A673 (cell line): ENCODE measurements at regions not wholly inside any gene's neighbourhood (a gene's known extent, or its start where the extent isn't known, plus 50 kb on each side); places are given as distances from the start of the nearest gene placed in this dataset.

Source experiments
- BruUV-seq: library from RNA; stranded (reverse); fragments of 400-500 nt; replicated peaks from 2 replicates; lab custom pipeline; 2021; lab: Mats Ljungman, UMichigan
- CTCF ChIA-PET: fragments of 300-600 bp; sonication (Branson Sonifier 250); formaldehyde crosslinking; loops from one replicate; lab custom pipeline; 2022; ENCODE audit warnings: antibody characterized with exemption; lab: Charles Lee
- POLR2A ChIA-PET: fragments of 300-600 bp; sonication (Branson Sonifier 250); formaldehyde crosslinking; loops from one replicate; lab custom pipeline; 2022; ENCODE audit warnings: antibody characterized with exemption; ENCODE audit not compliant: low non-redundant PET; lab: Charles Lee
- DNase-seq: peaks from one replicate; pipeline ENCODE4 v3.0.0-alpha.2; 2015; ENCODE audit warnings: low spot score
- H3K27ac ChIP-seq: fragments of 200-600 bp; sonication (generic); 2 replicates; pipeline ENCODE4 v1.5.1; 2016; ENCODE audit warnings: mixed run types, low read depth, mild to moderate bottlenecking, mixed read lengths, antibody characterized with exemption, low read length; ENCODE audit not compliant: poor library complexity, severe bottlenecking
- H3K27me3 ChIP-seq: fragments of 200-600 bp; sonication (generic); replicated peaks from 2 replicates; pipeline ENCODE4 v1.6.1; 2017; ENCODE audit warnings: mixed run types, low read depth, mild to moderate bottlenecking, mixed read lengths, antibody characterized with exemption, low read length; ENCODE audit not compliant: insufficient read depth, poor library complexity
- H3K36me3 ChIP-seq: fragments of 200-600 bp; sonication (generic); 2 replicates; pipeline ENCODE4 v1.6.1; 2016; ENCODE audit warnings: mixed run types, mild to moderate bottlenecking, mixed read lengths, antibody characterized with exemption, low read length; ENCODE audit not compliant: insufficient read depth, poor library complexity, severe bottlenecking
- H3K4me1 ChIP-seq: fragments of 200-600 bp; sonication (generic); 2 replicates; pipeline ENCODE4 v1.6.1; 2017; ENCODE audit warnings: mixed run types, mild to moderate bottlenecking, mixed read lengths, antibody characterized with exemption, low read length; ENCODE audit not compliant: insufficient read depth, poor library complexity, severe bottlenecking
- H3K4me3 ChIP-seq: fragments of 200-600 bp; sonication (generic); 2 replicates; pipeline ENCODE4 v1.5.1; 2016; ENCODE audit warnings: low read depth, mixed run types, mild to moderate bottlenecking, mixed read lengths, low read length; ENCODE audit not compliant: poor library complexity, severe bottlenecking
- H3K9me3 ChIP-seq: fragments of 200-600 bp; sonication (generic); 2 replicates; pipeline ENCODE4 v1.6.1; 2016; ENCODE audit warnings: mixed run types, low read depth, mild to moderate bottlenecking, mixed read lengths, antibody characterized with exemption, low read length; ENCODE audit not compliant: poor library complexity, severe bottlenecking
- EZH2 ChIP-seq: fragments of 200-600 bp; sonication (generic); IDR thresholded peaks from 2 replicates; pipeline ENCODE4 v1.6.1; 2017; ENCODE audit warnings: borderline replicate concordance, low read depth, mild to moderate bottlenecking, mixed read lengths, antibody characterized with exemption, low read length; ENCODE audit not compliant: poor library complexity, severe bottlenecking
- intact Hi-C: fragments of 100-400 bp; cut with micrococcal nuclease; formaldehyde crosslinking; loops from one replicate; pipeline ENCODE4 v1.10.0; 2022; ENCODE audit not compliant: unreplicated experiment
- TF ChIP-seq, protein P1 (sequence below): fragments of 300-800, 200-600 bp; sonication (generic); conservative IDR thresholded peaks from 2 replicates; pipeline ENCODE4 v1.5.1; 2017; ENCODE audit warnings: low read depth, mild to moderate bottlenecking, antibody characterized with exemption, low read length, moderate library complexity, mixed read lengths

DNA sequence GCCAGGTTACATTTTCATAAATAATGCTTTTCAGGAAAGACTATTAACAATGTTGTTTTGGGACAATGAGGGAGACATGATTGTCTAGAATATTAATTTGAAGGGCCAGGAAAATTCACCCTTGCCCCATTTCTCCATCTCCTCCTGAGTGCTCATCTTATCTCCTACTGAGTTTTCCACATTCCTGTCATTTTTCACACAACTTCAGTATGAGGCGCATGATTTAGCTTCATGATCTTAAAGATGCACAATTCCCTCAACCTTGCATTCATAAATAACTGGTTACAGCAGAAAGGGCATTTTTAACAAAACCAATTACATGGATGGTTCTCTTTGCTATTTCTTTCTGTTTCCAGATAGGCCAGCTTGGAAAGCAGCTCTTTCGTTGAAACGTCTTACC, 1699.2 kb upstream of the IGFBP7 start:
- intact Hi-C loops = no loop called here
- H3K36me3 ChIP-seq = no peaks in the 10 kb centered on the region
- H3K4me1 ChIP-seq = no peaks in the 10 kb centered on the region
- ChIA-PET POLR2A (interaction anchor here (0.6 kb wide), 1 partner anchor 384 kb away, joined by 3 read pairs; no protein-coding TSS in a partner anchor), CTCF (no interaction called here)
- no peak overlapping the region for H3K27ac ChIP-seq
- no TSS peak for BruUV-seq
- H3K9me3 ChIP-seq = no peaks in the 10 kb centered on the region
- no peak for DNase-seq
- H3K4me3 ChIP-seq = no peak overlapping the region
- TF ChIP-seq, protein P1, sequence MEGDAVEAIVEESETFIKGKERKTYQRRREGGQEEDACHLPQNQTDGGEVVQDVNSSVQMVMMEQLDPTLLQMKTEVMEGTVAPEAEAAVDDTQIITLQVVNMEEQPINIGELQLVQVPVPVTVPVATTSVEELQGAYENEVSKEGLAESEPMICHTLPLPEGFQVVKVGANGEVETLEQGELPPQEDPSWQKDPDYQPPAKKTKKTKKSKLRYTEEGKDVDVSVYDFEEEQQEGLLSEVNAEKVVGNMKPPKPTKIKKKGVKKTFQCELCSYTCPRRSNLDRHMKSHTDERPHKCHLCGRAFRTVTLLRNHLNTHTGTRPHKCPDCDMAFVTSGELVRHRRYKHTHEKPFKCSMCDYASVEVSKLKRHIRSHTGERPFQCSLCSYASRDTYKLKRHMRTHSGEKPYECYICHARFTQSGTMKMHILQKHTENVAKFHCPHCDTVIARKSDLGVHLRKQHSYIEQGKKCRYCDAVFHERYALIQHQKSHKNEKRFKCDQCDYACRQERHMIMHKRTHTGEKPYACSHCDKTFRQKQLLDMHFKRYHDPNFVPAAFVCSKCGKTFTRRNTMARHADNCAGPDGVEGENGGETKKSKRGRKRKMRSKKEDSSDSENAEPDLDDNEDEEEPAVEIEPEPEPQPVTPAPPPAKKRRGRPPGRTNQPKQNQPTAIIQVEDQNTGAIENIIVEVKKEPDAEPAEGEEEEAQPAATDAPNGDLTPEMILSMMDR = no peak
- TF ChIP-seq EZH2 = no peak
- H3K27me3 ChIP-seq = no peaks in the 10 kb centered on the region

DNA sequence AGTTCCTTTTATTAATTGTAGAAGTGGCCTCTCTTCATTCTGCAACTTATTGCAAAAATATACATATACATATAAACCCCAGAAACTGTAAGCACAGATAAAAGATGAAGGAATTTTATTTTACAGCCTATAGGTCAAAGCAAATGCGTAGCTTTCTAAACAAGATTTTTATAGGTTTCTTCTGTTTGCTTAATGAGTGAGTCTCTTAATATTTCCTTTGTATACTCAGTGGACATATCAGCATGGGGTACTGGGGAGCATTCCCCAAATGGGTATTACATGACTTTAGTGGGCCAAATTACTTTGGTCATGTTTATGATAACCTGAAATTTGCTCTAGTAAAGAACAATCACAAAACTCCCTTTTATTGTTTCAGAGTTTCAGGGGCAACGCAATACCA, 1698.6 kb upstream of the IGFBP7 start:
- no peaks in the 10 kb centered on the region for H3K36me3 ChIP-seq
- POLR2A ChIA-PET = no interaction called here
- intact Hi-C loops = no loop called here
- CTCF ChIA-PET = no interaction called here
- DNase-seq = no peak
- H3K9me3 ChIP-seq = no peaks in the 10 kb centered on the region
- H3K4me1 ChIP-seq = no peaks in the 10 kb centered on the region
- TF ChIP-seq, protein P1 = no peak
- no peak for TF ChIP-seq EZH2
- H3K27me3 ChIP-seq = no peaks in the 10 kb centered on the region
- no peak overlapping the region for H3K27ac ChIP-seq
- no peak overlapping the region for H3K4me3 ChIP-seq
- no TSS peak for BruUV-seq

DNA sequence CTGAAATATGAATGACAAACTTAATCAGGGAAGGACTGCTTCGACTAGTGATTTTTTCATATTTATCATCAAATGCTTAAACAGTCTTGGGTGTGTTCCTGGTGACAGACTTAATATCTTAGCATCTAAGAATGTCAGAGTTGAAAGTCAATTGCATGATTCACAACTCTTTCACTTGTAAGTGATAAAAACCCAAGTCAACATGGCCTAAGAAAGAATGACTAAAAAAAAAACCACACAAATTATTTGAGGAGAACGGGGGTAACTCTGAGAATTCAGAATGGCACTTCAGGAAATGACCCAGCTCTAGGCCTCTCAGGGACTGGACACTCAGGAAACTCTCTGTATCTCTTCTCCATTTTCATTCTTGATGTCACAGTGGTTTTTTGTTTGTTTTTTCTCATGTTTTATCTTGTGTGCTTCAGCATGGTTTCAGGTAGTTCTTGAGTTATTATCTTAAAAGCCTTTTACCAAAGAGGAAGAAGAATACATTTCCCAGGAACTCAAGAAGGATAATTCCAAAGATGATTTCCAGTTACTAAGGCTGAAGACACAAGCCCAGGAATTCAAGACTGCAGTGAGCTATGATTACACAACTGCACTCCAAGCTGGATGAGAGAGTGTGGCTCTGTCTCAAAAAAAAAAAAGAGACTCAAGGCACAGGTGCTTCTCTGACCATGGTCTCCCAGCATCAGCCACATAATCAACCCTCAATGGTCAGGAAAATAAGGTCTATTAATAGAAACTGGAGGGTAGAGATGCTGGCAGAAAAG, 1697.8 kb upstream of the IGFBP7 start:
- no TSS peak for BruUV-seq
- H3K27me3 ChIP-seq = no peaks in the 10 kb centered on the region
- no peaks in the 10 kb centered on the region for H3K4me1 ChIP-seq
- CTCF ChIA-PET = no interaction called here
- POLR2A ChIA-PET = no interaction called here
- intact Hi-C loops = no loop called here
- H3K9me3 ChIP-seq = no peaks in the 10 kb centered on the region
- TF ChIP-seq EZH2 = no peak
- TF ChIP-seq, protein P1 = no peak
- H3K4me3 ChIP-seq = no peak overlapping the region
- no peak for DNase-seq
- no peaks in the 10 kb centered on the region for H3K36me3 ChIP-seq
- no peak overlapping the region for H3K27ac ChIP-seq
